B cell (primary cell): ENCODE measurements at regions not wholly inside any gene's neighbourhood (a gene's known extent, or its start where the extent isn't known, plus 50 kb on each side); places are given as distances from the start of the nearest gene placed in this dataset.

Experiments used
- ATAC-seq: fragments of 200-7000 bp; cut with Tn5 transposase; one replicate; pipeline ENCODE4 v1.10.0; 2021; ENCODE audit warnings: low read depth, mild to moderate bottlenecking, moderate number of reproducible peaks, moderate library complexity
- CTCF ChIA-PET: fragments of 350-600 bp; sonication (Branson Sonifier 250); formaldehyde crosslinking; loops from one replicate; lab custom pipeline; 2021; ENCODE audit warnings: antibody characterized with exemption, inconsistent platforms; lab: Charles Lee
- POLR2A ChIA-PET: fragments of 350-600 bp; sonication (Branson Sonifier 250); formaldehyde crosslinking; loops from one replicate; lab custom pipeline; 2021; ENCODE audit warnings: antibody characterized with exemption; lab: Charles Lee
- DNase-seq: peaks from one replicate; pipeline ENCODE4 v3.0.0; 2013
- H2AFZ ChIP-seq: 2 replicates; pipeline ENCODE4 v1.6.1; 2012; ENCODE audit warnings: mild to moderate bottlenecking, low read depth, low read length; ENCODE audit not compliant: insufficient read depth, poor library complexity, severe bottlenecking
- H3K27ac ChIP-seq, 2 donors: 1 replicate in 1 of 2; 2 replicates in 1 of 2; pipeline ENCODE4 v1.5.1; 2012 to 2013; ENCODE audit warnings: low read length in 2 of 2, mild to moderate bottlenecking in 2 of 2, moderate library complexity in 1 of 2
- H3K27me3 ChIP-seq, 4 experiments: fragments of 200-600 bp in 1 of 4; sonication (generic) in 1 of 4; replicated peaks in 1 of 4; 1 replicate in 2 of 4; 2 replicates in 2 of 4; pipeline versions ENCODE4 v1.6.1 to v1.7.0; 2013 to 2016; ENCODE audit warnings: low read length in 3 of 4, mild to moderate bottlenecking in 2 of 4, mixed read lengths in 1 of 4, moderate library complexity in 1 of 4; ENCODE audit not compliant: insufficient read depth in 4 of 4, control insufficient read depth in 3 of 4; ENCODE audit errors: control extremely low read depth in 1 of 4
- H3K36me3 ChIP-seq, 2 experiments: replicated peaks in 1 of 2; 1 replicate in 1 of 2; 2 replicates in 1 of 2; pipeline versions ENCODE4 v1.6.1 to v1.7.1; 2013; ENCODE audit warnings: low read length in 1 of 2; ENCODE audit not compliant: insufficient read depth in 2 of 2, control insufficient read depth in 1 of 2; ENCODE audit errors: control extremely low read depth in 1 of 2, extremely low read depth in 1 of 2
- H3K4me1 ChIP-seq, 2 donors: fragments of 200-600 bp in 1 of 2; sonication (generic) in 1 of 2; 1 replicate in 1 of 2; 2 replicates in 1 of 2; pipeline versions ENCODE4 v1.5.1 to v1.6.1; 2013 to 2017; ENCODE audit warnings: low read length in 2 of 2; ENCODE audit not compliant: control insufficient read depth in 2 of 2, insufficient read depth in 2 of 2
- H3K4me2 ChIP-seq: replicated peaks from 2 replicates; pipeline ENCODE3; 2012; ENCODE audit warnings: mild to moderate bottlenecking, low read depth, low read length; ENCODE audit not compliant: poor library complexity, severe bottlenecking
- H3K4me3 ChIP-seq, 5 experiments: fragments of 200-600 bp in 1 of 5; sonication (generic) in 1 of 5; 1 replicate in 3 of 5; 2 replicates in 2 of 5; pipeline versions ENCODE4 v1.5.1 to v1.7.0; 2011 to 2016; ENCODE audit warnings: low read length in 4 of 5, mild to moderate bottlenecking in 4 of 5, low read depth in 2 of 5, control low read depth in 1 of 5, moderate library complexity in 1 of 5; ENCODE audit not compliant: insufficient read depth in 1 of 5; ENCODE audit errors: control extremely low read depth in 1 of 5, extremely low read depth in 1 of 5
- H3K79me2 ChIP-seq: fragments of 200-600 bp; sonication (generic); one replicate; pipeline ENCODE4 v1.6.0; 2016; ENCODE audit warnings: low read length; ENCODE audit not compliant: control insufficient read depth, insufficient read depth
- H3K9ac ChIP-seq: fragments of 200-600 bp; sonication (generic); 2 replicates; pipeline ENCODE4 v1.6.1; 2017; ENCODE audit warnings: mild to moderate bottlenecking, low read length, moderate library complexity
- H3K9me3 ChIP-seq, 3 donors: one replicate each; pipeline versions ENCODE4 v1.6.1 to v1.7.1; 2013; ENCODE audit warnings: low read length in 2 of 3; ENCODE audit not compliant: control insufficient read depth in 2 of 3, insufficient read depth in 1 of 3; ENCODE audit errors: control extremely low read depth in 1 of 3
- H4K20me1 ChIP-seq: 2 replicates; pipeline ENCODE4 v1.6.0; 2012; ENCODE audit warnings: mild to moderate bottlenecking, low read length; ENCODE audit not compliant: insufficient read depth, control insufficient read depth, poor library complexity, severe bottlenecking
- H3K27ac Mint-ChIP-seq: one replicate; pipeline ENCODE4 v1.8.0; 2021; ENCODE audit warnings: mixed read lengths
- H3K27me3 Mint-ChIP-seq: one replicate; pipeline ENCODE4 v1.8.0; 2021; ENCODE audit warnings: mixed read lengths
- H3K4me1 Mint-ChIP-seq: one replicate; pipeline ENCODE4 v1.8.0; 2021; ENCODE audit warnings: mixed read lengths
- H3K4me3 Mint-ChIP-seq: one replicate; pipeline ENCODE4 v1.8.0; 2021; ENCODE audit warnings: mixed read lengths
- H3K9me3 Mint-ChIP-seq: one replicate; pipeline ENCODE4 v1.8.0; 2022; ENCODE audit warnings: mixed read lengths; ENCODE audit not compliant: insufficient read depth
- EZH2 ChIP-seq: IDR thresholded peaks from 2 replicates; pipeline ENCODE4 v1.6.1; 2012; ENCODE audit warnings: borderline replicate concordance, low read depth, mild to moderate bottlenecking, moderate library complexity, low read length; ENCODE audit not compliant: insufficient read depth, poor library complexity, severe bottlenecking
- WGBS: methylation state at CpG from one replicate; pipeline ENCODE4 v1.1.5; 2013; ENCODE audit warnings: missing lambda C conversion rate; ENCODE audit not compliant: insufficient coverage; 5-methylcytosine and 5-hydroxymethylcytosine counted together
- intact Hi-C: fragments of 100-400 bp; cut with micrococcal nuclease; formaldehyde crosslinking; loops from one replicate; pipeline ENCODE4 v1.10.0; 2022
- TF ChIP-seq, protein P1 (sequence below): fragments of 200-600 bp; IDR thresholded peaks from one replicate; pipeline ENCODE4 v1.8.0; 2022; ENCODE audit warnings: antibody characterized with exemption, mild to moderate bottlenecking

DNA sequence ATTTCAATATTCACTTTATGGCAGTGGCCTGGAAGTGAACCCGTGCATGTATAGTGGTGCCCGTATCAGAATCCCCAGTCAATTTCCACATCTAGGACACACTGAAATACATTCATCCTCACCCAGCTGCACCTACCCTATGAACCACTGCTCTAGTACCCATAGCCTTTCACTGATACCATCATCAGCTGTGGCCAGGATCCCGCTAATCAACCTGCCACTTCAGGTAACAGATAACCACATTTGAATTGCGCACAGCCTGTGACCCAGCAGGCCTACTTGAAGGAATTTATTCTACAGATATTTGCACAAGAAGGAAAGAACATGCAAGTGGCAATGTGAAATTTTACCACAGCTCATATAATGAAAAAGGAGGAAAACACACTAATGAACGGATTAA lies 161.0 kb upstream of the CCDC54 start:
- Mint-ChIP-seq H3K4me1 (no peaks in the 10 kb centered on the region), H3K4me3 (no peak overlapping the region), H3K9me3 (no peaks in the 10 kb centered on the region), H3K27me3 (peaks cover 23% of the 10 kb centered on the region), H3K27ac (no peak overlapping the region)
- H3K9ac ChIP-seq: no peak overlapping the region
- 100% methylated on average over 1 of the region's 5 CpGs for WGBS
- no peaks in the 10 kb centered on the region for H4K20me1 ChIP-seq
- ChIA-PET POLR2A (no interaction called here), CTCF (interaction anchor here (0.6 kb wide), 1 partner anchor 531 kb away, joined by 4 read pairs; no protein-coding TSS in a partner anchor)
- no peak overlapping the region for H3K27ac ChIP-seq
- TF ChIP-seq, protein P1, sequence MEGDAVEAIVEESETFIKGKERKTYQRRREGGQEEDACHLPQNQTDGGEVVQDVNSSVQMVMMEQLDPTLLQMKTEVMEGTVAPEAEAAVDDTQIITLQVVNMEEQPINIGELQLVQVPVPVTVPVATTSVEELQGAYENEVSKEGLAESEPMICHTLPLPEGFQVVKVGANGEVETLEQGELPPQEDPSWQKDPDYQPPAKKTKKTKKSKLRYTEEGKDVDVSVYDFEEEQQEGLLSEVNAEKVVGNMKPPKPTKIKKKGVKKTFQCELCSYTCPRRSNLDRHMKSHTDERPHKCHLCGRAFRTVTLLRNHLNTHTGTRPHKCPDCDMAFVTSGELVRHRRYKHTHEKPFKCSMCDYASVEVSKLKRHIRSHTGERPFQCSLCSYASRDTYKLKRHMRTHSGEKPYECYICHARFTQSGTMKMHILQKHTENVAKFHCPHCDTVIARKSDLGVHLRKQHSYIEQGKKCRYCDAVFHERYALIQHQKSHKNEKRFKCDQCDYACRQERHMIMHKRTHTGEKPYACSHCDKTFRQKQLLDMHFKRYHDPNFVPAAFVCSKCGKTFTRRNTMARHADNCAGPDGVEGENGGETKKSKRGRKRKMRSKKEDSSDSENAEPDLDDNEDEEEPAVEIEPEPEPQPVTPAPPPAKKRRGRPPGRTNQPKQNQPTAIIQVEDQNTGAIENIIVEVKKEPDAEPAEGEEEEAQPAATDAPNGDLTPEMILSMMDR: no peak
- TF ChIP-seq EZH2: no peak
- H2AFZ ChIP-seq: no peak overlapping the region
- no peaks in the 10 kb centered on the region for H3K9me3 ChIP-seq
- H3K4me3 ChIP-seq: no peak overlapping the region
- H3K36me3 ChIP-seq: no peaks in the 10 kb centered on the region
- DNase-seq (no peak), ATAC-seq (no peak)
- H3K79me2 ChIP-seq: no peaks in the 10 kb centered on the region
- no peaks in the 10 kb centered on the region for H3K4me1 ChIP-seq
- H3K27me3 ChIP-seq: peaks cover 0 to 2% (median 0%) of the 10 kb centered on the region in 4 experiments
- intact Hi-C loops: no loop called here
- H3K4me2 ChIP-seq: no peak overlapping the region

DNA sequence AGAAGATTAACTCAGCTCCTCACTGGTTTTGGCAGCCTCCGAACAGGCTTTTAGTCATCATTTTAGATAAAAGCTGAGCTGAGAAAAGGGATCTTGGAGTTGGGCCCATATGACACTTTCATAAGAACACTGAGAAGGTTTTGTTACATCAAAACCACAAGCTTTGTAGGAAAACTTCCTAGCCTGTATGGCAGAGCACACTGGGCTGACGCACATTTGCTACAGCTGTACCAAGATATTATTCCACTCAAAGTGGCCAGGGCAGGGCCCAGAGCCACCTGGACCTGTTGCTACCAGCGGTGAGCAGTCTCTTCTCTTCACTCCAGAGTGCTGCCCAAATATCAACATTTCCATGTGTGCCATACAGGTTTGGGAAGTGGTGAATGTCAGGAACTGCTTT lies 160.5 kb upstream of the CCDC54 start:
- H4K20me1 ChIP-seq: no peaks in the 10 kb centered on the region
- H2AFZ ChIP-seq: no peak overlapping the region
- TF ChIP-seq, protein P1: no peak
- no peak for TF ChIP-seq EZH2
- CTCF ChIA-PET: interaction anchor here (0.6 kb wide), 1 partner anchor 531 kb away, joined by 4 read pairs; no protein-coding TSS in a partner anchor
- peaks cover 0 to 2% (median 0%) of the 10 kb centered on the region in 4 experiments for H3K27me3 ChIP-seq
- peaks cover 23% of the 10 kb centered on the region for H3K27me3 Mint-ChIP-seq
- H3K4me1 ChIP-seq: no peaks in the 10 kb centered on the region
- no peak overlapping the region for H3K27ac Mint-ChIP-seq
- POLR2A ChIA-PET: no interaction called here
- H3K27ac ChIP-seq: no peak overlapping the region
- H3K4me3 Mint-ChIP-seq: no peak overlapping the region
- H3K4me1 Mint-ChIP-seq: no peaks in the 10 kb centered on the region
- 100% methylated on average over 1 of the region's 3 CpGs for WGBS
- DNase-seq (no peak), ATAC-seq (no peak)
- intact Hi-C loops: no loop called here
- H3K36me3 ChIP-seq: no peaks in the 10 kb centered on the region
- H3K4me3 ChIP-seq: no peak overlapping the region
- H3K9ac ChIP-seq: no peak overlapping the region
- H3K9me3 ChIP-seq: no peaks in the 10 kb centered on the region
- H3K79me2 ChIP-seq: no peaks in the 10 kb centered on the region
- H3K9me3 Mint-ChIP-seq: no peaks in the 10 kb centered on the region
- H3K4me2 ChIP-seq: no peak overlapping the region
